Activated CD4-positive, alpha-beta T cell treated with anti-CD3 and anti-CD28 coated beads, Interleukin-2, amount 10 ng/mL, durations not matched to agents 24 days and 14 days (primary cell): ENCODE measurements at regions not wholly inside any gene's neighbourhood (a gene's known extent, or its start where the extent isn't known, plus 50 kb on each side); places are given as distances from the start of the nearest gene placed in this dataset.

ENCODE experiments used
- DNase-seq: peaks from one replicate; pipeline ENCODE4 v3.0.0; 2022
- H3K27ac Mint-ChIP-seq: one replicate; pipeline ENCODE4 v1.8.0; 2022; ENCODE audit warnings: mild to moderate bottlenecking, mixed read lengths
- H3K27me3 Mint-ChIP-seq: one replicate; pipeline ENCODE4 v1.8.0; 2022; ENCODE audit warnings: mixed read lengths
- H3K36me3 Mint-ChIP-seq: one replicate; pipeline ENCODE4 v1.8.0; 2022; ENCODE audit warnings: low read depth, mild to moderate bottlenecking, mixed read lengths
- H3K4me1 Mint-ChIP-seq: one replicate; pipeline ENCODE4 v1.8.0; 2021; ENCODE audit warnings: mixed read lengths
- H3K4me3 Mint-ChIP-seq: one replicate; pipeline ENCODE4 v1.8.0; 2022; ENCODE audit warnings: mild to moderate bottlenecking, moderate library complexity, mixed read lengths
- H3K9me3 Mint-ChIP-seq: one replicate; pipeline ENCODE4 v1.8.0; 2021; ENCODE audit warnings: mixed read lengths
- intact Hi-C: fragments of 100-400 bp; cut with micrococcal nuclease; formaldehyde crosslinking; loops from one replicate; pipeline ENCODE4 v1.15.1; 2023

GRCh38 chr6:140905724-140906123 lies 1227.0 kb upstream of the GJE1 start:
- H3K27ac Mint-ChIP-seq = no peak overlapping the region
- no peaks in the 10 kb centered on the region for H3K36me3 Mint-ChIP-seq
- H3K9me3 Mint-ChIP-seq = no peaks in the 10 kb centered on the region
- intact Hi-C loops = no loop called here
- no peaks in the 10 kb centered on the region for H3K4me1 Mint-ChIP-seq
- no peak for DNase-seq
- no peaks in the 10 kb centered on the region for H3K27me3 Mint-ChIP-seq
- H3K4me3 Mint-ChIP-seq = no peak overlapping the region

GRCh38 chr6:140905050-140905449 lies 1227.7 kb upstream of the GJE1 start:
- no peak for DNase-seq
- intact Hi-C loops = no loop called here

GRCh38 chr6:140897804-140898573 lies 1234.7 kb upstream of the GJE1 start:
- Mint-ChIP-seq H3K36me3 (no peaks in the 10 kb centered on the region), H3K4me1 (no peaks in the 10 kb centered on the region), H3K9me3 (peaks cover 5% of the 10 kb centered on the region), H3K27me3 (no peaks in the 10 kb centered on the region), H3K27ac (no peak overlapping the region), H3K4me3 (no peak overlapping the region)
- intact Hi-C loops = no loop called here
- DNase-seq = no peak

More at GRCh38 chr6:140905050-140905449, 1227.7 kb upstream of the GJE1 start:
- no peak overlapping the region for H3K4me3 Mint-ChIP-seq
- H3K36me3 Mint-ChIP-seq = no peaks in the 10 kb centered on the region
- H3K27ac Mint-ChIP-seq = no peak overlapping the region
- H3K4me1 Mint-ChIP-seq = no peaks in the 10 kb centered on the region
- H3K9me3 Mint-ChIP-seq = no peaks in the 10 kb centered on the region
- no peaks in the 10 kb centered on the region for H3K27me3 Mint-ChIP-seq

DNA sequence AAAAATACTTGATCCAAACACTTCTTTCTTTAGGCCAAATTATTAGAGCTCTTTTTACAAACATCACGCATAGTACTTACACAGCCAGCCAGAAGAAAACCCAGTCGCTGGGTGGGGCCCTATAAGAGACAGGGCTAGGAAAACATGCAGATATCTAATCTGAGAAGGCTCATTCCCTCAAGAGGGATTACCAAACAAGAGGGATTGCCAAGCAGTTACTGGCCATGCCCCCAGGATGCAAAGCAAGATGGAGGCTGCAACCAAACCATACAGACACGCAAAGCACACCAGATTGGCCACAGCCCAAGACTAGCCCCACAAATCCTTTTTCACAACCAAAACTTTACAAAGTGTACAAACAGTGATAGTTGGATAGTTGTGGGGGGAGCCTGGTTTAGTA lies 1235.4 kb upstream of the GJE1 start:
- Mint-ChIP-seq H3K27me3 (no peaks in the 10 kb centered on the region), H3K27ac (no peak overlapping the region), H3K9me3 (peaks cover 5% of the 10 kb centered on the region), H3K4me3 (no peak overlapping the region), H3K4me1 (no peaks in the 10 kb centered on the region), H3K36me3 (no peaks in the 10 kb centered on the region)
- DNase-seq = no peak
- intact Hi-C loops = no loop called here

- no peaks in the 10 kb centered on the region for H3K4me1 Mint-ChIP-seq
- intact Hi-C loops = no loop called here
- H3K36me3 Mint-ChIP-seq = no peaks in the 10 kb centered on the region
- H3K9me3 Mint-ChIP-seq = peaks cover 5% of the 10 kb centered on the region
- DNase-seq = no peak
- no peak overlapping the region for H3K4me3 Mint-ChIP-seq
- no peak overlapping the region for H3K27ac Mint-ChIP-seq
- H3K27me3 Mint-ChIP-seq = no peaks in the 10 kb centered on the region
These were observed 1239.3 kb upstream of the GJE1 start for GRCh38 chr6:140893432-140893831.

- H3K27me3 Mint-ChIP-seq = peaks cover 2% of the 10 kb centered on the region
- no peak overlapping the region for H3K27ac Mint-ChIP-seq
- intact Hi-C loops = no loop called here
- no peaks in the 10 kb centered on the region for H3K4me1 Mint-ChIP-seq
- H3K4me3 Mint-ChIP-seq = no peak overlapping the region
- H3K9me3 Mint-ChIP-seq = no peaks in the 10 kb centered on the region
- no peaks in the 10 kb centered on the region for H3K36me3 Mint-ChIP-seq
- no peak for DNase-seq
These were observed 1252.8 kb upstream of the GJE1 start for GRCh38 chr6:140879946-140880345.

DNA sequence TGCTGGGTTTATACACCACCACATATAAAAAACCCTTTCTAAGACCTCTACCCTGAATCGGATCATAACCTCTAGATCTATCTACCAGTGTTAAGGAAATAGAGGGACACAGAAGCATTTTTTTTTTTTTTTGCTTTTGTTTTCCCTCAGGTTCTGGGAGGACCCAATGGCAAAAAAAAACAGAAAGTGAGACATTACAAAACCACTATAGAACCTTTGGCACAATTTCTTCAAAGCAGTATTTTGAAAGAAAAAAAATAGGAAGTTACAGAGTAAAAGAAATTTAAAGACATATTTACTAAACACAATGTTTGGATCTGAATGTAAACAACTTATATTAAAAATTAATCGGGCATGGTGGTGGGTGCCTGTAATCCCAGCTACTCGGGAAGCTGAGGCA lies 1258.7 kb upstream of the GJE1 start:
- Mint-ChIP-seq H3K27ac (no peak overlapping the region), H3K4me1 (no peaks in the 10 kb centered on the region), H3K27me3 (no peaks in the 10 kb centered on the region), H3K36me3 (no peaks in the 10 kb centered on the region), H3K9me3 (peaks cover 4% of the 10 kb centered on the region), H3K4me3 (no peak overlapping the region)
- intact Hi-C loops = no loop called here
- no peak for DNase-seq

GRCh38 chr6:140872885-140873284 lies 1259.8 kb upstream of the GJE1 start:
- no peak for DNase-seq
- H3K36me3 Mint-ChIP-seq = no peaks in the 10 kb centered on the region
- no peak overlapping the region for H3K27ac Mint-ChIP-seq
- H3K27me3 Mint-ChIP-seq = no peaks in the 10 kb centered on the region
- peaks cover 4% of the 10 kb centered on the region for H3K9me3 Mint-ChIP-seq
- no peaks in the 10 kb centered on the region for H3K4me1 Mint-ChIP-seq
- intact Hi-C loops = no loop called here
- H3K4me3 Mint-ChIP-seq = no peak overlapping the region

DNA sequence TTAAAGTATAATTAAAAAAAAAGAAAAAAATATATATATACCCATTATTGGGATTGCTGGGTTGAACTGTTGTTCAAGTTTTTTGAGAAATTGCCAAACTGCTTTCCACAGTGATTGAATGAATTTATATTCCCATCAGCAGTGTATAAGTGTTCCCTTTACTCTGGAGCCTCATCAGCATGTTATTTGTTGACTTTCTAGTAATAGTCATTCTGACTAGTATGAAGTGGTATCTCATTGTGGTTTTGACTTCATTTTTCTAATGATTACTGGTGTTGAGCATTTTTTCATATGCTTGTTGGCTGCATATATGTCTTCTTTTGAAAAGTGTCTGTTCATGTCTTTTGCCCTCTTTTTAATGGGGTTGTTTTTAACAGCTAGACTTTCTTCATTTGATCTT lies 1260.8 kb upstream of the GJE1 start:
- intact Hi-C loops = no loop called here
- Mint-ChIP-seq H3K36me3 (no peaks in the 10 kb centered on the region), H3K4me3 (no peak overlapping the region), H3K27me3 (no peaks in the 10 kb centered on the region), H3K27ac (no peak overlapping the region), H3K4me1 (no peaks in the 10 kb centered on the region), H3K9me3 (peaks cover 4% of the 10 kb centered on the region)
- no peak for DNase-seq

DNA sequence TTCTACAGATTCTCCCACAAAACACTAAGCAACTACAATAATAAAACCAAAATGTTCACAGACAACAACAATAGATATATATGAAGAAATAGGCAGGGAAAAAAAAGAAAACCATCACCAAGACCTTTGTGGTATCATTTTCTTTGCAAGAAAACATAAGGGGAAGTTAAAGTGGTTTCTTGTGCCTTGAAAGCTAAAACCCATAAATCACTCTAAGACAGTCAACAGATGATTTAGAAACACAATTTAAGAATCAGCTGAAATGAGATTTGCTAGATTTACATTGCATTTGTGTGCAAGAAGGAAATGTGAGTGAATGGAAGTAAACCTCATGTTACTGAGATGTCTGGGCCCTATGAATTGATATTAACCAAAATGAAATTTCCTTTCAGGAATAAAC lies 1265.4 kb upstream of the GJE1 start:
- Mint-ChIP-seq H3K4me3 (no peak overlapping the region), H3K27me3 (no peaks in the 10 kb centered on the region), H3K36me3 (no peaks in the 10 kb centered on the region), H3K27ac (no peak overlapping the region), H3K4me1 (no peaks in the 10 kb centered on the region), H3K9me3 (peaks cover 4% of the 10 kb centered on the region)
- no peak for DNase-seq
- intact Hi-C loops = no loop called here

DNA sequence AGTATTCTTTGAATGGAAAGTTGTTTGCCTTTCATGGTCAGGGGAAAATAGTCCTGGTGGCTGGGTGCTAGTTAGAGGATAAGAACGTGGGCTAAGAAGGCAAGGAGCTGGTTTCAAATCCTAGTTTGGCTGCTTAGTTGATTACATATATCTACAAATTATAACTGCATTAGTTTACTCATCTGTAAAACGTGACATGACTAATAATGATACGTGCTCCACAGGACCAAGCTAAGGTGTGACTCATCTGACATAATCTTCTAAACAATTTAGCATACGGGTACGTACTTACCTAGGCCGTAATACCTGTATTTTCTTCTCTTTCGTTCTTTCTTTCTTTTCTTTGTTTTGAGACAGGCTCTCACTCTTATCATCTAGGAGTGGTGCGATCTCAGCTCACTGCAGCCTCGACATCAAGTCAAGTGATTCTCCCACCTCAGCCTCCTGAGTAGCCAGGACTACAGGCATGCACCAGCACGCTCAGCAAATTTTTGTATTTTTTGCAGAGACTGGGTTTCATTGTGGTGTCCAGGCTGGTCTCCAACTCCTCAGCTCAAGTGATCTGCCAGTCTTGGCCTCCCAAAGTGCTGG lies 1274.2 kb upstream of the GJE1 start:
- intact Hi-C loops = no loop called here
- Mint-ChIP-seq H3K27me3 (no peaks in the 10 kb centered on the region), H3K4me3 (no peak overlapping the region), H3K4me1 (no peaks in the 10 kb centered on the region), H3K27ac (no peak overlapping the region), H3K9me3 (no peaks in the 10 kb centered on the region), H3K36me3 (no peaks in the 10 kb centered on the region)
- no peak for DNase-seq

- H3K27ac Mint-ChIP-seq = no peak overlapping the region
- H3K27me3 Mint-ChIP-seq = no peaks in the 10 kb centered on the region
- no peak overlapping the region for H3K4me3 Mint-ChIP-seq
- DNase-seq = no peak
- H3K4me1 Mint-ChIP-seq = no peaks in the 10 kb centered on the region
- no peaks in the 10 kb centered on the region for H3K9me3 Mint-ChIP-seq
- intact Hi-C loops = no loop called here
- H3K36me3 Mint-ChIP-seq = no peaks in the 10 kb centered on the region
These were observed 1274.9 kb upstream of the GJE1 start for GRCh38 chr6:140857739-140858380.

- H3K4me3 Mint-ChIP-seq = no peak overlapping the region
- no peaks in the 10 kb centered on the region for H3K4me1 Mint-ChIP-seq
- no peak for DNase-seq
- intact Hi-C loops = no loop called here
- no peaks in the 10 kb centered on the region for H3K9me3 Mint-ChIP-seq
- H3K27me3 Mint-ChIP-seq = no peaks in the 10 kb centered on the region
- H3K36me3 Mint-ChIP-seq = no peaks in the 10 kb centered on the region
- H3K27ac Mint-ChIP-seq = no peak overlapping the region
These were observed 1277.2 kb upstream of the GJE1 start for GRCh38 chr6:140855520-140855919.

DNA sequence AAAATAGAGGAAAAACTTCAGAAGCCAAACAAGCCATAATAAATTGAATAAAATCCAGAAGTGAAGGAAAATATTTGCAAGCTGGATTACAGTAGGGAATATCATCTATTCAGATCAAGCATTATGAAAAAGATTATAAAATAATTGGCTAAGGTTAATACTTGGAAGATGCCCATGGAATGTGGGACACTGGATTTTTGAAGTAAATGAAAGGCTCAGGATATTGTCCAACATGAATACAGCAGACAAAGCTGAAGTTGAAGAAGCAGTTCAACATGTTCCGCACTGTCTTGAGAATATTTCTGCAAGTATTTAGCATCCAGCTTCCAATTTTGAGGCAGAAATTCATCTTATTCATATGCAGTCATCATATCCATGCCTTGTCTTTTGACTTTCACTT lies 1278.4 kb upstream of the GJE1 start:
- H3K36me3 Mint-ChIP-seq = no peaks in the 10 kb centered on the region

More for the DNA sequence above, 1278.4 kb upstream of the GJE1 start:
- Mint-ChIP-seq H3K4me3 (no peak overlapping the region), H3K9me3 (no peaks in the 10 kb centered on the region), H3K4me1 (no peaks in the 10 kb centered on the region), H3K27ac (no peak overlapping the region), H3K27me3 (no peaks in the 10 kb centered on the region)
- intact Hi-C loops = no loop called here
- DNase-seq = no peak
